ENCODE measurements at regions not wholly inside any gene's neighbourhood (a gene's known extent, or its start where the extent isn't known, plus 50 kb on each side); places are given as distances from the start of the nearest gene placed in this dataset.

- TF ChIP-seq CTCF (IDR thresholded peaks at IDR 0.05), result no peak
- no peak for TF ChIP-seq POLR2A (IDR thresholded peaks at IDR 0.05)
Measured at GRCh38 chr2:7956126-7956689, 725.6 kb upstream of the ID2 start.
